ENCODE measurements at regions not wholly inside any gene's neighbourhood (a gene's known extent, or its start where the extent isn't known, plus 50 kb on each side); places are given as distances from the start of the nearest gene placed in this dataset.

DNA sequence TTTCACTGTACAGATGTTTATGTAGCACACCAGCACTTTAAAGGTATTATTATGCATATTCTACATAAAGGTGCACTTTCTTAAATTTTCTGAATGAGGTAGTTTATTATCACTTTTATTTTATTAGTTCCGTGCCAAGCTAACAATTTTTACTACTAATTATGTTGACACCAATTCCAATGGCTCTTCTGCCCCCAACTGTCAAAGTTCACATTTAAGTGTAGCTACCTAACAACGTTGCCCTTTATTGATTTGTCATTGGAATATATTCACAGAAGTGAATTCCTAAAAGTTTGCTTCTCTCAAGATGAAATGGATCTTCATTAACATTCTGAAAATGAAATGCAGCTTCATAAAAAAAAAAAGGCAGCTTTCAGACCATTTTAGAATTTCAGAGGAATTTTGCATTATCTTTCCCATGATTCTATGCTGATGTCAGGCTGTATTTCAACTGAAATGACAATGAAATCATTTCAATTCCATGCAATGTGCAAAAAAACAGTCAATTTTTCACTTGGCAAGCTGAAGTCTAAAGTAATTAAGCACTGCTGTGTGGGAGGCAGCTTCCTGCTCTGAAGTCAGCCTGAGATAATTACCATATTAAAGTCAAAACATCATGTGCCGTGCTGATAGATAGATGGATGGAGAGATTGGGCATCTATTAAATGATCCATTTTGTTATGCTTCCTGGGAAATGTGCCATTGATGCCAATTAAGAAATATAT, 229.2 kb downstream of the TTLL7 start:
- no peak for DNase-seq

DNA sequence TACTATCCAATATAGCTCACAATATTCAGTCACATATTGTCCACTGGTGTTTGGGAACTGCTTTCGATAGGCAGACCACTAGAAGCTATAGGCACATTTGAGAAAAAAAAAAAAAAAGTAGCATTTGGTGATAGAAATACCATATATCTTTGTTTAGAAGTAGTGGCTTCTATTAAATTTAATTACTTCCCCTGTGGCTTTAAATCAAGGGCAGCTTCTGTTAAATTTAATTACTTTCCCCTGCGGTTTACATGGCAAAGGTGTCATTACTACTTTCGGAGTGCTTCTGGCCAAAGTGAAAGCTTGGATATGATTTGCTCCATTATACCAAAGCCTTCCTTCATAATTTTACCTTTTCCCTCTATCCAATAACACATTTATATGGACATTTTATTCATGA, 229.9 kb downstream of the TTLL7 start:
- DNase-seq, result no peak

DNA sequence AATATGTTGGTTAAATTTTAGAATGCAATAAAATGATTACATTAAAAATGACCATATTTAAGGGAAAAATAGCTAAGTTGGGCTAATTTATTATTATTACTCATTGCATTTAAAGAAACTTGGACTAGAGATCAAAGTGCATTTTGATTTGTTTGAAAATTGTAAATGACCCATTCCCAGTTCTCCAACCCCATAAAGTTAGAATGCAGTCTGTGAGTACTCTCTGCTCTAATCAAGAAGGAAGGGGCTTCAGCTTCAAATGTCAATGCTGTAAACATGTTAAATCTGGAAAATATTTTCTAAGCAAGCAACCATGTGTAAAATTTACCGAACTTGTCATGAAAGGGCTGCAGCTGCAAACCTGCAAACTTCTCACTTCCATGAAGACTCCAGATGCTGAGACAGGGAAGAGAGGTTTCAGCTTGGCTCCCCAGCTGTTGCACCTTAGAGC, 232.7 kb downstream of the TTLL7 start:
- DNase-seq, result no peak

DNA sequence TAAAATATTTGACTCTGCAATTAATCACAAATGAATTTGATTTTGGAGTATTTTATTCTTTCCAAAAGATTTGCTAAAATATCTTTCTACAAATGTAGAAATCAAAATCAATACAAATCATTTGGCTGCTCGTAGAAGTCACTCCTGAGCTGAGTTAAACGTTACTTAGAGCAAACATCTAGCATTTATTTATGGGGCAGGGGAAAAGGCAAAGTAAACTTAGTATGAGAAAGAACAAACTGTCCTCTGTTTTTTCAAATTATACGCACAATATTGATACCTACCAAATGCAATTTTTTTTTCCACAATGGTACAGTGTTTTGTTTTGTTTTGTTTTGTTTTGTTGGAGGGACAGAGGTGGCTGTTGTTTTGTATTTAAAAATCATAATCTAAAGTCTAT, 233.8 kb downstream of the TTLL7 start:
- no peak for DNase-seq

DNA sequence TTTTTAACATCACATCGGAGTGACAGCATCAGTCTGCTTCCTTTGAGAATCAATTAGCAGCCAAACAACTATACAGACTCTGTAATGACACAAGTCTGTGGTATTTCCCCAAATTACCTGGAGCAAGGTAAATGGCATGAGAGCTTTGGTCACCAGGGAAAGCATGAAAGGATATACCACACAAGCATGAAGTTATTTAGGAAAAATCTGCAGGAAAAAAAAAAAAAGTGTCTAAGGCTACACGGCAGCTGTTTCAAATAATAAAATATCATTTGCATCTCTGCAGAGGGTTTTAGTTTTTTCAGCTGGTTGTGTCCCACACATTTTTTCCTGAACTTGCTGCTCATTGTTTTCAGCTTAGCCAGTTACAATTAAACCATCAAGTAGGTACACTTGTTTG, 234.7 kb downstream of the TTLL7 start:
- DNase-seq, result no peak

DNA sequence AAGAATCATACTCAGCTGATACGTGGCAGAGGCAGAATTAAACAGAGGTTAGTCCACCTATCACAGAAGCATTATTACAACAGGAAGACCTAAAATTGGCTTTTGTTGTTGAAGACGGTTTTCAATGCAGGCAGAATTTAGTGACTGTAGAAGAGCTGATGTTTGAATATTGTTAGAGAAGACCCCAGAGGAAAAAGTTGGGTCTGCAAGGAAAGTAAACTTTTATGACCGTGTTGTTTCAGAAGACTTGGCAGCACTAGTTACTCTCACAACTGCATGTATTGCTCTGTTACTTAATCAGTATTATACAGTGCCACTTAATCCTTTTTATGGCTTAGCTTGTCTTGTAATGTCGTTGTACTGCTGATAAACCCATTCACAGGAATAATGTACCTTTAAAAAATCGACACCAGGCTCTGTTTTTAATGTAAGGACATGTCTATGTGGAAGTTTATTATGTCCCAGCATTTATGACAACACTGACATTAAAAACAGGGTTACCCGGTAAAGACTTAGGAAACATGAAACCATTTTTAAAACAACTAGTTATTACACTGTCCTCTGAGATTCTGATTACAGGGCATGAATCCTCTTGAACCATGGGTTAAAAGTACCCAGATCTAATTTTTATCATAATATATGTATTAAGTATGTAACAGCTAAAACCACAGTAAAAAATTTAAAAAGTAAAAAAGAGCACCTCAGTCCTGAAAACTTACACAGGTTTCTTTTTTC, 235.4 kb downstream of the TTLL7 start:
- no peak for DNase-seq

DNA sequence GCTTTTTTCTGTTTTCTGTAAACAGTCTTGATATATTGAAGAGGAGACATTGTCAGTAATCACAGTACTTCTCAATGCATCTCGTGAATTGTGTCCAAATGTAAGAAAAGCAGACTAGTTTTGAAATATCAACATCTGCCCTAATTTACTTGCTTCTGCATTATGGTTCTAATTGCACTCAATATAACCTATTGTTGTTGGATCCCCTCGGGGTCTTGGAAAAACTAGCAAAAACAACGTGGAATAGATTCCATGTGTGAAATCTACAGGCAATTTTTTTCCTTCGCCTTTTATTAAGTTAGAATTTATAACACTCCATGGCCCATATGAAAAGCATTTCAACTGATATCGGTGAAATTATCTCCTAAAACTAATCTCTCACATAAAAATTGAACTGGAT, 236.5 kb downstream of the TTLL7 start:
- DNase-seq, result no peak

DNA sequence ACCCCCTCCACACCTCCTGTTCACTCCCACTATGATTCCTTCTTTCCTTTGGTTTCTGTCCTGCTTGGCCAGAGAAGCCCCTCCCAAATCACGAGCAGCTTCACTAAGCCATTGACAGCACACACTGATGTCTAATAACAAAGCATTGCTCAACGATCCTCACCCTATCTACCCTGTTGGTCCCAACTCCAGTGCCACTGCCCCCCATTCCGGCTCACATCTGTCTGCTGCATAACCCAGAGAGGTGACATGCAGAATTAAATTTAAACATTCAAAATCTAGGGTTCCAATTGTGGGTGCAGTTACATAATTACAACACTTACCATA, 236.9 kb downstream of the TTLL7 start:
- DNase-seq, result no peak

DNA sequence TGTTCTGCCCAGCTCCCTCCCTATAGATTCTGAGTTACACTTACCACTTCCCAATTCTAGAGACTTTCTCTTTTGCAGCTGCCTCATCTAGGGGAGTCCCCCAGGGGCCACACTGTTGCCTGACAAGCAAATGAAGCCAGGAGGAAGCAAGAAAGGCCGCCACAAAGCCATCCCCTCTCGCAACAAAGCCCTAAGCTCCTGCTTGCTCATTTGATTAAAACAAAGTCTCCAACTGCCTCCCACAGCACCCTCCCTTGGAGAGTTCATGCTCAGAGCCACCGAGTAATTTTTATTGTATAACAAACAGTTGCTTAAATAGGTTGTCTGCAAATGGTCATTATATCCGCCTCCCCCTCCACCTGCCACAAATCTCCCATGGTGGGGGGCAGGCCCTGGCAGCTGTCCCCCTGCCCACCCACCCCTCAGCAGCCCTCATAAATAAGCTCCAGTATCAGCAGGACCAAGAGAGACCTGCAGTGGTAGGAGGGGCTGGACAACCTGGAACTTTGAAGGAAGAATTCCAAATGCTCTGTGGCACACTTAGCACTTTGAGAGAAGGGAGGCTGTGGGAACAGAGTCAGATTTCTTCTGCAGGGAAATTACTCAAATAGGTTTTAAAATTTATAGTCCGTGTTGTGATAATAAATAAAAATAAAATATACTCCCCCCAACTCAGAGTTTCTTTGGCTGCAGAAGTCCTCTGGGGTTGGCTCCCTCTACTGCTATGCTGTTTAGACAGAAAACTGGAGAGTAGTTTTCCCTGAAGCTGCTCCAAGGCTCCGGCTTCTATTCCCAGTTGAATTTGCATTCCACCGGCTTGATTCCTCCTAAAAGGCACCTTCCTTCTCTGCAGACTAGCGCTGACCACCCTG, 237.5 kb downstream of the TTLL7 start:
- no peak for DNase-seq

DNA sequence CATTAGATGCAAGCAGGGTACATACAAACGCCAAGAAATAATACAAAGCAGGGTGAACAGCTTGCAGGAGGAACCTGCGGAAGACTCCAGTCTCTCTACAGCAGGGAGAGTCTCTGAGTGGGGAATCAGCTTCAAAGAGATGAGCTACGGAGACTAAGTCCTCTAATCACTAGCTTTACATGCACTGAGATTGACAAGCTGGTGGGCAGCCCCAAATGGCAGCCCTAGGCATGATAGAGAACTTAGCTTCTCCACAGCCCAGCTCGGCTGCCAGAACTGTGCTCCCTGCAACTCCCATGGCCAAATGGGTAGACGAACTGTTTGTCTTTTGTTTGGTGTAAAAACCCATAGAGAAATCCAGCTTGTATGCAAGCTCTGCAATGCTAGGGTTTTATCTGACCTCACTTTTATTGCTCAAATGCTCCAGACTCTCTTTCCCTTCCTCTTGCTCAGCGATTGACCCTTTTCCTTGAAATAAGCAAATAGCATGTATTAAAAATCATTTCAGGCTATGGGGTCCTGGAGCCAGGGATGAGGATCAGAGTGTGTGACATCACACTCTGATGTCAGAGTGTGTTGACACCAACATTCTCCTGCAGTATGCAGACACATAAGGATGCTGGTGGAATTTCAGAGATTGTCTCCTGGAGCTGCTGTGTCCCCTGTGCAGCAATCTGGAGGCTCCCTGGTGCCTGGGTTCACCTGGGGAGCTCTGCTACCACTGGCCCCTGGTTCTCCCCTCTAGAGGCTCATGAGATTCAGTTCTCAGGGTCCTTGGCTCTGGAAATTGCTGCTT, 238.5 kb downstream of the TTLL7 start:
- no peak for DNase-seq

DNA sequence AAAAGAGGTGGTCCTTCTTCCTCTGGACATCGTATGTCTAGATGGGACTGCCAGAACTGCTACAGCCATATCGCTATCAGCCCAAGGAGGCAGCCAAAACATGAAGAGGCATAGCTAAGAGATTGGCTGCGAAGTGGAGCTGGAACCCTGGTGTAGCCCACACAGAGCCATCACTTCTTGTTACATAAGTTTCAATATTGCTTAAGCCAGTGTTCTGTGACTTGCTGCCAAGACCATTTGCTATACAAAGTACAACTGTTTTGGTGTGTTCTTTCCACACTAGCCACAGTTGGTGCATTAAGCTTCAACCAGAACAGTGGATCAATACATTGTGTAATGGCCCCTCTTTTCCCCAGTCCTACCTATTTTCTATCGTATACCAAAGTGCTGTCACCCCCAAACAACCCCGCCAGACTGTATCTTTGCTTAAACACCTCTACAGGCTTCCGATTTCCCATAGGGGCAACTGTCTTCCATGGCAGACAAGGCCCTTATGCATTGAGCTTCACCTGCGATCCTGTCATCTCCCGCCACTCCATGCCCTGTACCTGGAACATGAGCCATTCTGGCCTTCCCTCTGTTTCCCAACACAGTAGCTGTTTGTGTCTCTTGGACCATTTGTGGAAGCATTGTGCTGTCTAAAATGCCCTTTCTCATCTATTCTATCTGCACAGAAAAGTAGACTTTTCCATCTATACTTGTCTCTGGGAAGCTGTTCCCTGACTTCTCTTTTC, 241.8 kb downstream of the TTLL7 start:
- DNase-seq, result no peak

DNA sequence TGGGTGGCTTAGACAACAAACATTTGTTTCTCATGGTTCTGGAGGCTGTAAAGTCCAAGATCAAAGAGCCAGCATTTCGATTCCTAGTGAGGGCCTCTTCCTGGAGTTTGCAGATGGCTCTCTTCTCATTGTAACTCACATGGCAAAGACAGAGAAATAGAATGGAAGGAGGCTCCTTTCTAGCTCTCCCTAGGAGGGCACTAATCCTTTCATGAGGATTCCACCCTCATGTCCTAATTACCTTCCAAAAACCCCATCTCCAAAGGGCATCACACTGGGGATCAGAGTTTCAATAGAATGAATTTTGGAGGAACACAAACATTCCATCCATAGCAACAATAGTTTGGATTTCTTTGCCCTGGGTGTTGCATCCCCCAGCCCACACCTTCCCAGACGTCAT, 247.3 kb downstream of the TTLL7 start:
- DNase-seq, result no peak

DNA sequence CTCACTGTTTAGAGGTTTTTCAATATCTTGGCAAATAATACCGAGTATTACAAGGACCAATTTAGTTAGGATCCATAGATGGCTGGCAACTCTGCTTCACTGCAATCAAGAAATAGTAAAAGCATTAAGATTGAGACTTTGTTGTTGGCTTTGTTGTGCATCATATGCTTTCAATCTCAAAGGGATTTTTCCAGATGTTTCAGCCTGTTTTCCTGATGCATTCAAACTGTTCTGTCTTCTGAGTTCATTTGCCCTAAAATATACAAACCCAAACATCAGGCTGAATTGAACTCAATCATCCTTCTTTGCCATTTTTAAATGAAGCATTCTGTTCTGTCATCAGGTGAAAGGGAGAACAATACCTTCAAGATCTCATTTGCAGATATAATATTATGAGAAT, 248.7 kb downstream of the TTLL7 start:
- no peak for DNase-seq

DNA sequence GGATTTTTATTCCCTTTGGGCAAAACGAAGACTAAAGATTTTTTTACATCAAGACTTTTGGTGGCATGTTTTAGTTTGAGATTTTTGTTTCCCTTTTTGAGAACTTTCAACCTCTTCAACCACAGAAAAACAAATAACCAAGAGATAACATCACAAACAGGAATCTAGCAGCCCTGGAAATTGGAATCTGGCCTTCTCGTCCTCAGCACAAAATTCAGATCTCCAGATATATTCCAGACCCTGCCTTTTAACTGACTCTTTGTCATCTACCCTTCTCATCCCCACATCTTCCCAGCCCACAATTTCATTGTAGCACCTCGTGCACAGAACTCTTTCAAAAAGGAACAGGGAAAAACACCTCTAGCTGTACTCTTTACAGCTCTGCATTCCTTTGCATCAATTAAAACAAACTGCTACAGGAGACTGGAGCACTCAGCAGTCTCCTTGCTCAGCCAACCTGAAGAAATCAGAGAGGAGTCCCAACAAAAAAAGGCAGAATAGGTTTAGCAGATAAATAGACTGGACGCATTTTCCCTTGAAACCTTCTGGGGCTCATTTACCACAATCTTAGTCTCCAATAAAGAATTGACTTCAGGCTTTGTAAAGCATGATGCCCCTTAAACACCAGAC, 251.0 kb downstream of the TTLL7 start:
- DNase-seq, result no peak

DNA sequence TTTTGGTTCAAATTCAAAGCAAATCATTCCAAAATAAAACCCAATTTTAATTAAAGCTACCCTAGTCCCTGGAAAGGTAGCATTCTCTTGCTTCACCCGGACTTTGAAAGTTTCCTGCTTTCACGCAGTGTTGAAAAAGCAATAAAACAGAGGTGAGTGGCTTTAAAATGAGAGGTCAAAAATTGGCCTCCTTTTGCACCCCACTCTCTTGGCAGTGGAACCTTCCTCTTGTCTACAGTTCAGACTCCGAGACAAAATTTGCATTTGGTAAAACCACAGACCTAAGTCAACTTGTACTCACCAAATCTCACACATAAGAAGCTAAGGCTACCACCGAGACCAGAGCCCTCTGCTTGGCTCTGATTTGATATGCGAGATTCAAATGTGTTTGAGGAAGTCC, 252.7 kb downstream of the TTLL7 start:
- DNase-seq, result no peak

DNA sequence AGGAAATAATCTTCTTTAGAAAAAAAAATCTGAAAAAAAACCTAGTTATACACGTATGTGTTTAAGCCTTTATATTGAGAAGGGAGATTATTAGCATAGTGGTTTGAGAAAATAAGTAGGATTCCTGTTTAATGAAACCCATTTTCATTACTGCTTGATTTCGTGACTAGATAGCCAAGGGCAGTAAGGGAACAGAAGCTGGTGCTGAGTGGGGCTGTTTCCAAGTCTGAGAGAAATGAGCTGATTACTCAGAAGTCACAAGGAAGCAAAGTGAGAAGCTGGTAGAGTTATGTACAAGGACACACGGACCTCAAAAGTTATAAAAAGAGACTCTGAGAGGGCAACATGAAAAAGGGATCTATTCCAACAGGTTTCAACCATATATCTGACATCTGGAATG, 256.5 kb downstream of the TTLL7 start:
- DNase-seq, result no peak

DNA sequence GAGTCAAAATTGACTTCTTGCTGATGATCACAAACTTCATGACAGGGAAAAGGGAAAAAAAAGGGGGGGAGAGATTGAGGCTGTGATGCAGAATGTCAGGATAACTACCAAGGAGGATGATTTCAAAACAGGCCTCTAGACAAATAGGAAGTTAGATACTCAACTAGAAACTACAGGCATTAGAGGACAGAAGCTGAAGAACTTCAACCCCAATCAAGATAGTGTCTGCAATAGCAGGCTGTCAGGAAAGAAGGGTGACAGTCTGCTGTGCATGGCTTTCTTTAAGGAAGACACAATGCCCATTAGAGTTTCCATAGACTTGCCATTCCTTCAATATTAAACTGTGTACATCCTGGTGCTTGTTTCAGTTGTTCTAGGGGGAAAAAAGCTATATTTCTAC, 257.2 kb downstream of the TTLL7 start:
- DNase-seq, result no peak

DNA sequence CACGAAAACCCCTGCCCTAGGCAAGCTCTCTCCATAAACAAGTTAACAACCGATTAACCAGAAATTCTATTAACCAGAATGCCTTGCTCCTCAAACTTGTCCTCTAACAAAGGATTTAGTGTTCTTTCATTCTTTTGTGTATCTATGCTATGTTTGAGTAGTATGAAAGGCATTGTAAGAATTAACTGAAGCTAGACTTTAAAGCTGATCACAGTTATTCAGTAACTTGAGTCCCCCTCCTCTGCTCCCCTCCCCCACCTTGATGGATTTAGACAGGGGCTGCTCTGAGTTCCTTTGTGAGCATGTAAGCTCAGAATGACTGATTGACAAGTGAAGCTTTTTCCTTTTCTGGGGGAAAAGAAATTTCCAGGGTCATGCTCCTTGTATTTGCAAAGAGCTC, 257.6 kb downstream of the TTLL7 start:
- no peak for DNase-seq

DNA sequence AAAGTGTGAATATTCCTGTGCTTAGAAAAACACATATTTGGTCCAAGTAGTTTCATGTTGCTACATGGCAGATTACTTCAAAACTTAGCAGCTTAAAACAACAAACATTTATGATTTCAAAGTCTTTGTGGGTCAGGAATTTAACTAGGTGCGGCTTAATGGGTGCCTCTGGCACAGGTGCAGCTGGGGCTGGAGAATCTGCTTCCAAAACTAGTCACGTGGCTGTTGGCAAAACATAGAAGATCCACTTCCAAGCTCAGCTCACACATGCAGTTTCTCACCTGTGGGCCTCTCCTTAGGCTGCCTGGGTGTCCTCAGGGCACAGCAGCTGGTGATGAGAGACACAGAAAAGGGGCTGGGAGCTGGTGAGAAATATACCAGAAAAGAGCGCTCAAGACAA, 263.4 kb downstream of the TTLL7 start:
- no peak for DNase-seq

DNA sequence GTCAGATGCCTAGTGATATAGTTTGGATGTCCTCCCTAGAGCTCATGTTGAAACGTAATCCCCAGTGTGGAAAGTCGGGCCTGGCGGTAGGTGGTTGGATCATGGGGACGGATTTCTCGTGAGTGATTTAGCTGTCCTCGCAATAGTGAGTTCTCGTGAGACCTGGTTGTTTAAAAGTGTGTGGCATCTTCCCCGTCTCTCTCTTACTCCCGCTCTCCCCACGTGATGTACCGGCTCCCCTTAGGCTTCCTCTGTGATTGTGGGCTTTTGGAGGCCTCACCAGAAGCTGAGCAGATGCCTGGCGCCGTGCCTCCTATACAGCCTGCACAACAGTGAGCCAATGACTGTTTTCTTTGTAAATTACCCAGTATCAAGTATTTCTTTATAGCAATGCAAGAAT, 264.5 kb downstream of the TTLL7 start:
- DNase-seq, result no peak

DNA sequence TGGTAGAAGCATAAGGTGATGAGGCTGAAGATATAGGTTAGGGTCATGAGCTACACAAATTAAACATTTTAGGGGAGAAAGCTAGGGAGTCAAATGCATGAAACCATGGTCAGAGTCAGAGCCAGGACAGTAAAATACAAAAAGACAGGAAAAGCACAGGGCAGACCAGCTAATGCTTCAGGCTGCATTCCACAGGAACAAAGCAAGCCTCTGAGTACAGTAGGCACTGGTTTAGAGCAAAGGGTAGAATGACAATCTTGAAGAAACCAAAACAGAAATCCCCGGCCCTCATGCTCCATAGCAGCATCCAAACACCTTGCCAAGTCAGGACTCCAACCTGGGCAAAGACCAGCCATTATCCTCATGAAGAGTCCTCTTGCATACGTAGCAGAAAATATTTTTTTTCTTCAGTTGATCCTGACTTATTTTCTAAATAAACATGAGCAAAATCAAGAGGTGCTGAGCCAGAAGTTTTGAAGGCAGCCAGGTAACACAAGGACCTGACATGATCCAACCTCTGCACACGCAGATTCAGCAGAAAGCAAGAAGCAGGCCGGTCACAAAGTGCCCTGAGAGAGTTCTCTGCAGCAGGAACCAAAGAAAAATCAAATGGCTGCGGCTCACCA, 273.1 kb downstream of the TTLL7 start:
- no peak for DNase-seq
